Liver (tissue), 8 donors: ENCODE measurements at regions not wholly inside any gene's neighbourhood (a gene's known extent, or its start where the extent isn't known, plus 50 kb on each side); places are given as distances from the start of the nearest gene placed in this dataset.

Source experiments
- DNase-seq: peaks from one replicate; pipeline ENCODE4 v3.0.0-alpha.2; 2017; ENCODE audit warnings: low spot score
- H3K27ac ChIP-seq, 2 donors: one replicate each; pipeline ENCODE4 v1.7.0; 2013; ENCODE audit warnings: inconsistent platforms in 2 of 2, low read length in 2 of 2, control low read depth in 1 of 2, low read depth in 1 of 2, mild to moderate bottlenecking in 1 of 2
- H3K27me3 ChIP-seq, 4 donors: one replicate each; pipeline versions ENCODE4 v1.6.1 to v1.7.0; 2013; ENCODE audit warnings: low read length in 3 of 4, inconsistent platforms in 1 of 4, mild to moderate bottlenecking in 1 of 4, moderate library complexity in 1 of 4; ENCODE audit not compliant: control insufficient read depth in 4 of 4, insufficient read depth in 4 of 4
- H3K36me3 ChIP-seq, 4 donors: one replicate each; pipeline versions ENCODE4 v1.6.1 to v1.7.0; 2013; ENCODE audit warnings: low read length in 3 of 4, mild to moderate bottlenecking in 3 of 4, low read depth in 1 of 4, moderate library complexity in 1 of 4; ENCODE audit not compliant: control insufficient read depth in 4 of 4, insufficient read depth in 3 of 4
- H3K4me1 ChIP-seq, 4 donors: one replicate each; pipeline versions ENCODE4 v1.6.1 to v1.7.0; 2013; ENCODE audit warnings: low read length in 3 of 4, mild to moderate bottlenecking in 3 of 4, moderate library complexity in 1 of 4; ENCODE audit not compliant: control insufficient read depth in 4 of 4, insufficient read depth in 4 of 4
- H3K4me3 ChIP-seq, 3 donors: one replicate each; pipeline versions ENCODE4 v1.6.1 to v1.7.0; 2013; ENCODE audit warnings: low read length in 3 of 3, control low read depth in 1 of 3, low read depth in 1 of 3, mild to moderate bottlenecking in 1 of 3
- H3K9ac ChIP-seq, 2 donors: one replicate each; pipeline ENCODE4 v1.7.0; 2013; ENCODE audit warnings: low read length in 2 of 2, mild to moderate bottlenecking in 2 of 2, moderate library complexity in 2 of 2, control low read depth in 1 of 2, low read depth in 1 of 2
- H3K9me3 ChIP-seq, 4 donors: one replicate each; pipeline versions ENCODE4 v1.6.1 to v1.7.0; 2013; ENCODE audit warnings: low read length in 3 of 4; ENCODE audit not compliant: control insufficient read depth in 4 of 4
- EGR1 ChIP-seq, 2 donors: IDR thresholded peaks; 2 replicates each; pipeline ENCODE4 v1.6.1; 2016 to 2018; ENCODE audit warnings: antibody characterized with exemption in 2 of 2, low read depth in 2 of 2
- FOXA1 ChIP-seq: IDR thresholded peaks from 2 replicates; pipeline ENCODE4 v1.6.1; 2016; ENCODE audit warnings: antibody characterized with exemption
- FOXA2 ChIP-seq: IDR thresholded peaks from 2 replicates; pipeline ENCODE4 v1.6.1; 2016; ENCODE audit warnings: antibody characterized with exemption
- GABPA ChIP-seq, 2 donors: IDR thresholded peaks in 1 of 2; conservative IDR thresholded peaks in 1 of 2; 2 replicates each; pipeline ENCODE4 v1.6.1; 2016; ENCODE audit warnings: antibody characterized with exemption in 2 of 2, mild to moderate bottlenecking in 1 of 2, moderate library complexity in 1 of 2
- HNF4A ChIP-seq, 2 donors: conservative IDR thresholded peaks; 2 replicates each; pipeline ENCODE4 v1.6.1; 2016; ENCODE audit warnings: antibody characterized with exemption in 2 of 2, mild to moderate bottlenecking in 2 of 2
- HNF4G ChIP-seq: IDR thresholded peaks from 2 replicates; pipeline ENCODE4 v1.6.1; 2016; ENCODE audit warnings: antibody characterized with exemption
- JUND ChIP-seq, 2 donors: IDR thresholded peaks; 2 replicates each; pipeline ENCODE4 v1.6.1; 2016; ENCODE audit warnings: antibody characterized with exemption in 2 of 2
- NR2F2 ChIP-seq: IDR thresholded peaks from 2 replicates; pipeline ENCODE4 v1.6.1; 2016; ENCODE audit warnings: antibody characterized with exemption
- RAD21 ChIP-seq, 2 donors: IDR thresholded peaks; 2 replicates each; pipeline ENCODE4 v1.6.1; 2016; ENCODE audit warnings: antibody characterized with exemption in 2 of 2, mild to moderate bottlenecking in 2 of 2
- REST ChIP-seq: IDR thresholded peaks from 2 replicates; pipeline ENCODE4 v1.6.1; 2016; ENCODE audit warnings: antibody characterized with exemption, mild to moderate bottlenecking
- RXRA ChIP-seq, 2 donors: IDR thresholded peaks; 2 replicates each; pipeline ENCODE4 v1.6.1; 2017 to 2018; ENCODE audit warnings: antibody characterized with exemption in 2 of 2, mild to moderate bottlenecking in 1 of 2
- SP1 ChIP-seq: IDR thresholded peaks from 2 replicates; pipeline ENCODE4 v1.6.1; 2018; ENCODE audit warnings: antibody characterized with exemption, mild to moderate bottlenecking
- TAF1 ChIP-seq: conservative IDR thresholded peaks from 2 replicates; pipeline ENCODE4 v1.6.1; 2016; ENCODE audit warnings: antibody characterized with exemption, mild to moderate bottlenecking
- YY1 ChIP-seq: IDR thresholded peaks from 2 replicates; pipeline ENCODE4 v1.6.1; 2016; ENCODE audit warnings: antibody characterized with exemption, mild to moderate bottlenecking
- ZBTB33 ChIP-seq: IDR thresholded peaks from 2 replicates; pipeline ENCODE4 v1.6.1; 2016; ENCODE audit warnings: antibody characterized with exemption
- WGBS: extraction: QIAGEN DNeasy Blood & Tissue Kit; methylation state at CpG from one replicate; pipeline ENCODE4 v1.1.7; 2013; 5-methylcytosine and 5-hydroxymethylcytosine counted together
- TF ChIP-seq, protein P1 (sequence below): fragments of 150-350 bp; IDR thresholded peaks from 2 replicates; pipeline ENCODE4 v1.5.1; 2017; ENCODE audit warnings: improper control_type of control experiment, low read depth, low read length; ENCODE audit not compliant: missing input control
- TF ChIP-seq, protein P2 (sequence below): IDR thresholded peaks from 2 replicates; pipeline ENCODE4 v1.6.1; 2016; ENCODE audit warnings: antibody characterized with exemption
- TF ChIP-seq, protein P3 (sequence below): IDR thresholded peaks from 2 replicates; pipeline ENCODE4 v1.6.1; 2016; ENCODE audit warnings: antibody characterized with exemption
- donor health status: healthy.
- donor health status: healthy.
- donor health status: healthy.
- donor health status: healthy.
- donor health status: healthy.

DNA sequence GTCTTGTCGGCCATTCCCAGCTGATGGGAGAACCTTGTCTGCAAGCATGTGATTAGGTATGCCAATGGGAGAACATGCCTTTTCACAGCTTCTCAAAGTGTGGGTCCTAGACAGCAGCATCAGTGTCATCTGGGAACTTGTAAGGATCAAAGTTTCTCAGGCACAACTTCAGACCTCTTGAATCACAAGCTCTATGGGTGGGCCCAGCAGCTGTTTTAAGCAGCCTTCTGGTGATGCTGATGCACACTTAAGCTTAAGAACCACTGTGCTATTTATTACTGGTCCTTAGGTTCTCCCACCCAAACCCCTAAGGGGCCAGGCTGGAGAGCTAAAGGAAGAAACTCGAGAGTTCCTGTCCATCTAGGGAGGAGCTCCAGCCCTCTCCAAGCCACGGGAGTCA, 453.9 kb upstream of the PROK2 start:
- no peak for DNase-seq
- Histone ChIP-seq H3K9me3 (no peaks in the 10 kb centered on the region), H3K4me3 (no peak overlapping the region), H3K27ac (no peak overlapping the region), H3K9ac (no peak overlapping the region), H3K4me1 (no peaks in the 10 kb centered on the region), H3K27me3 (no peaks in the 10 kb centered on the region), H3K36me3 (no peaks in the 10 kb centered on the region)
- no peak for TF ChIP-seq HNF4A (conservative IDR thresholded peaks at IDR 0.05)
- TF ChIP-seq ZBTB33: no peak
- no peak for TF ChIP-seq FOXA2
- no peak for TF ChIP-seq RXRA (IDR thresholded peaks at IDR 0.05)
- TF ChIP-seq REST: no peak
- TF ChIP-seq JUND (IDR thresholded peaks at IDR 0.05): no peak
- TF ChIP-seq SP1: no peak
- no peak for TF ChIP-seq GABPA (IDR thresholded peaks at IDR 0.05 in 1 of 2, conservative IDR thresholded peaks at IDR 0.05 in 1 of 2)
- no peak for TF ChIP-seq TAF1
- no peak for TF ChIP-seq HNF4G
- no peak for TF ChIP-seq RAD21 (IDR thresholded peaks at IDR 0.05)
- TF ChIP-seq NR2F2: no peak
- TF ChIP-seq, protein P1, sequence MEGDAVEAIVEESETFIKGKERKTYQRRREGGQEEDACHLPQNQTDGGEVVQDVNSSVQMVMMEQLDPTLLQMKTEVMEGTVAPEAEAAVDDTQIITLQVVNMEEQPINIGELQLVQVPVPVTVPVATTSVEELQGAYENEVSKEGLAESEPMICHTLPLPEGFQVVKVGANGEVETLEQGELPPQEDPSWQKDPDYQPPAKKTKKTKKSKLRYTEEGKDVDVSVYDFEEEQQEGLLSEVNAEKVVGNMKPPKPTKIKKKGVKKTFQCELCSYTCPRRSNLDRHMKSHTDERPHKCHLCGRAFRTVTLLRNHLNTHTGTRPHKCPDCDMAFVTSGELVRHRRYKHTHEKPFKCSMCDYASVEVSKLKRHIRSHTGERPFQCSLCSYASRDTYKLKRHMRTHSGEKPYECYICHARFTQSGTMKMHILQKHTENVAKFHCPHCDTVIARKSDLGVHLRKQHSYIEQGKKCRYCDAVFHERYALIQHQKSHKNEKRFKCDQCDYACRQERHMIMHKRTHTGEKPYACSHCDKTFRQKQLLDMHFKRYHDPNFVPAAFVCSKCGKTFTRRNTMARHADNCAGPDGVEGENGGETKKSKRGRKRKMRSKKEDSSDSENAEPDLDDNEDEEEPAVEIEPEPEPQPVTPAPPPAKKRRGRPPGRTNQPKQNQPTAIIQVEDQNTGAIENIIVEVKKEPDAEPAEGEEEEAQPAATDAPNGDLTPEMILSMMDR: no peak
- TF ChIP-seq FOXA1: no peak
- no peak for TF ChIP-seq EGR1 (IDR thresholded peaks at IDR 0.05; ENCODE audit: low read depth in 2 of 2)
- TF ChIP-seq, protein P2, sequence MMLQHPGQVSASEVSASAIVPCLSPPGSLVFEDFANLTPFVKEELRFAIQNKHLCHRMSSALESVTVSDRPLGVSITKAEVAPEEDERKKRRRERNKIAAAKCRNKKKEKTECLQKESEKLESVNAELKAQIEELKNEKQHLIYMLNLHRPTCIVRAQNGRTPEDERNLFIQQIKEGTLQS: no peak
- TF ChIP-seq, protein P3, sequence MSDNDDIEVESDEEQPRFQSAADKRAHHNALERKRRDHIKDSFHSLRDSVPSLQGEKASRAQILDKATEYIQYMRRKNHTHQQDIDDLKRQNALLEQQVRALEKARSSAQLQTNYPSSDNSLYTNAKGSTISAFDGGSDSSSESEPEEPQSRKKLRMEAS: no peak
- no peak for TF ChIP-seq YY1
- 91% methylated on average over 3 of the region's 3 CpGs for WGBS
